HG03108 (cell line): ENCODE measurements at regions not wholly inside any gene's neighbourhood (a gene's known extent, or its start where the extent isn't known, plus 50 kb on each side); places are given as distances from the start of the nearest gene placed in this dataset.

ENCODE experiments used
- ATAC-seq: cut with Tn5 transposase; IDR thresholded peaks from one replicate; pipeline ENCODE4 v1.9.1; 2021; ENCODE audit warnings: moderate library complexity; ENCODE audit not compliant: unreplicated experiment

GRCh38 chr2:198825534-198825933, 632.2 kb downstream of the SATB2 start:
- no peak for ATAC-seq

DNA sequence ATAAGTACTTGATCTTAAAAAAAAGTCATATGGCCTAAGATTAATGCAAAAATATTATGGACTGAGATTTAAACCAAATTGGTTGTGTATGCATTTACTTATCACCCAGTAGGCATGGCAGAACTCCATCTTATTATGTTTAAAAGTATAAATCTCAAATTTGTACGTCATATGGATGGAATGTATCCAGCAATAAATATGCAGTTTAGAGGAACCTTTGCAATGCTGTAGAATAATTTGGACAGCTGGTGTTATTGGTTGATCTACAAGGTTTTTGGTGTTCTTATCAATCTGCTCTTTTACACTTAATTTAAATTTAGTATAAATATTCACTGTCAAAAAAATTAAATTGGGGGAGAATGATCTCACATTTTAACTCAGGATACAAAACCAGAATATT, 640.2 kb downstream of the SATB2 start:
- ATAC-seq = no peak

DNA sequence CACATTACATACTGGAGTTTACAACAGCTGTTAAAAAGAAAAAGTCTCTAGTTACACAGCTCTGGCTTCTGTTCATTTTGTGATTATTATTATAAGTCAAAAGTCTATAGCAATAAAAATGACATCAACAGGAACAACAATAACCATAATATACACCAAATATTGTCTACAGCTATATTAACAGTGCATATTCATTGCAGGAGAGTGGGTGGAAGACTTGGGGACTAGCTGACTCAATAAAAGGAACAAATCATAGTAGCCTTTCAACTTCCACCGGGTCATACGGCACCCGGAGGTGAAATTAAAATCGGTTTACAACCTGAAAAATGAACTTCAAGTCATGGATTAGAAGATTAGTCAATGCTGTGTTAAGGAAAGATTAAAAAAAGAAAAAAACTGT, 642.1 kb downstream of the SATB2 start:
- ATAC-seq = no peak

DNA sequence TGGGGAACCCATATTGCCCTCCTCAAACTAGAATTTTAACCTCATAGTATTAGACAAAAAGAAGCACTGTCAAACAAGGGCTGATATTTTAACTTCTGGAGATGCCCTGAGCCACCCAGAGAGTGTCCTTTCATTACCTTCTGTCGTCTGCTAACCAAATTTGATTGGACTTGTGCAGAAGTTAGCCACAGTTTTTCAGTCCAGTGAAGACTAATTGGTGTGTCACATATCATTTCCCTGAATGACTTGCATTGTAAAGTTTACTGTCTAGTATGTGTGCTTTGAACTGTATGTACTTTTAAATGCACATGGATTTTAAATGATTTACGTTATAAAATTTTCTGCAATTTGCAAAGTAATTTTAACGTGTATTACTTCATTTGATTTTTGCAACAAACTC, 646.5 kb downstream of the SATB2 start:
- ATAC-seq = no peak

DNA sequence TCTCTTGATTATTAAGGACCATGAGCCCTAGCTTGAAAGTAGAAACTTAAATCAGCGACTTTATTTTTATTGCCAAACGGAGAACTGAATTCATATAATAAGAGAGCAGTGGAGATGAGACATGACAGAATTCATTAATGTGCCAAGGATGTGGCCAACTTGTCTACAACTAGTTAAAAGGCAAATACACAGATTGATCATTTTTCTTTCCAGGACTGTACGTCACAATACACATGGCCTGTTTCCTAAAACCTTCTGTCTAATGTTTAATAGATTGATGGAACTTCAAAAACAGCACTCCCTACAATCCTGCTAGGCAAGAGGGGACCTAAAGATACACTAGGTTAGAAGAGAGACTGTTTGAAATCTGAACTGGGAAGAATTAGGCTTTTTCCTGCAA, 647.8 kb downstream of the SATB2 start:
- no peak for ATAC-seq

DNA sequence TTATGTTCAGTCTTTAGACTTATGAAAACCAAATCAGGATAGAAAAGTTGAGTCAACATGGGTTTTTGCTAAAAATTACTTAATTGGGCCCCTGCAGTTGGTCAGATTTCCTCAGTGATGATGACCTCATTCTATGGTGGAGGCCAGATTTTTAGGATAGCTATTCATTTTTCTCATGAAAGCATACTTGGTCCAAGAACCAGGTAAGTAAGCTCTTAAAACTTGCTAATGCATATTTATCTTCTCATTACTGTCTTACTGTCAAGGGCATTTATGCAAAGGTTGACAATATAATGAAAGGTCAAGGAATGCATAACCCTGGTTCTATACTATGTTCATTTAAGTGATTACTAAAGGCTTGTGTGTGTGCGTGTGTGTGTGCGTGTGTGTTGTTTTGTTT, 650.6 kb downstream of the SATB2 start:
- ATAC-seq = no peak

GRCh38 chr2:198795419-198795818, 662.3 kb downstream of the SATB2 start:
- no peak for ATAC-seq

DNA sequence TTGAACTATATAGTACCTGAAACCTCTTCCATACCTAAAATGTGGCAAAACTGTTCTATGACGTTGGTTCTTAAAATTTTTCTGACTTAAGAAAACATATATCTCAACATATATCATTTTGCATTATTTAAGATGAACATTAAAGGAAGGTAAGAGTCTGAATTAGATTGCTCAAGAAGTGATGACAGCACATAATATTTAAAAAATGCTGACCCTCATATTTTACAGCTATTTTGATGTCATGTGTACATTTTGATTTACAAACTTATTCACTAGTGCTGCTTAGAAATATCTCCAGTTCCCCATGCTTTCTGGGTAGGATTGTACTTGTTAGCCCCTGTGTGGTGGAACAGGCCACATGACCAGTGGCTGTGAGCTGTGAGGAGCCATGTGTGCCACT, 666.1 kb downstream of the SATB2 start:
- ATAC-seq = no peak

DNA sequence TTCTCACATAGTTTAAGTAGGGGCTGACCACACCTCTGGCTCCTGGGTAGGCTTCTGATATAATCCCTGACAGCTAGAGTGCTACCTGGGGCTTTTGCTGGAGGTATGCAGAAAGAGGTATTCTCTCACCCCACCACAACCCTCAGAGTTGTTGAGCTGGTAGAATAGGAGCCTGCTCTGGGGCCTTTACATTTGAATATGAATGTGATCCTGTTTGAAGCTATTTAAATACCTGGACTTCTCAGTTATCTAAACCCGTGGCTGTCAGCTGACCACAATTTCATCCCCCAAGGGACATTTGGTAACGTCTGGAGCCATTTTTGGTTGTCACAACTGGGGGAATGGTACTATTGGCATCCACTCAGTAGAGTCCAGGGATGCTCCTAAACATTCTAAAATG, 669.1 kb downstream of the SATB2 start:
- no peak for ATAC-seq

- no peak for ATAC-seq
These were observed 675.0 kb downstream of the SATB2 start for GRCh38 chr2:198782734-198783133.

DNA sequence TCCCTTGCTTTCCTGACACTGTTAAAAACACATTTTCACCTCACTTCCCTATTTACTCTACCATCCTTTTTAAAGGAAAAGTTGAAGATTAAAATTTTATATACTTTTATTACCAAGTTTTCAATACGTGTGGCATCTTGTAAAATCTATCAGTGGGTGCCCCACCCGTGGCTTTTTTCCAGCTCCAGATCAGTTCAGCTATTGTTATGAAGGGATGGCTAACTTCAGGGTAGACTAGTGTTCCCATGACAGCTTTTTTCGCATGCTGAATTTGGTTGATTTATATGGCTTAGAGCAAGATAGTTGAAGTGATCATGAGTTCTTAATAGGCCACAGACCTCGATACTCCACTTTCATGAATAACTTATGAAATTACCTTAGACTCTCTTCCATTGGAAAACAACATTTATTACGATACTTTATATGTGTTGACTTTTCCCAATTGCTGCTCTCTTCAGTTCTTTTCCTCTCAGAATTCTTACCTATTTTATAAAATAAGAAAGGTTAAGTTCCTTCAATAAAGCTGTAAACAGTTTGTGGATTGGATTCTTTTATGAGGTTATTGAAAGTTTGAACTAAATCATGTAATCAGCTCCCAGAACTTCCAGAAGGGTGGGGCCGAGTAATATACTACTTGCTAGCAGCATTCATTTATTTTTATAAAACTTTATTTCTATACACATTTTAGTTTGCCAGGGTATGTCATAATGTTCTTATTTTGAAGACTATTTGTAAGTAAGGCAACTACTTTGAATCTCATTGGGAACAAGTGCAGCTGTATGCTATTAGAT, 680.9 kb downstream of the SATB2 start:
- ATAC-seq = no peak

DNA sequence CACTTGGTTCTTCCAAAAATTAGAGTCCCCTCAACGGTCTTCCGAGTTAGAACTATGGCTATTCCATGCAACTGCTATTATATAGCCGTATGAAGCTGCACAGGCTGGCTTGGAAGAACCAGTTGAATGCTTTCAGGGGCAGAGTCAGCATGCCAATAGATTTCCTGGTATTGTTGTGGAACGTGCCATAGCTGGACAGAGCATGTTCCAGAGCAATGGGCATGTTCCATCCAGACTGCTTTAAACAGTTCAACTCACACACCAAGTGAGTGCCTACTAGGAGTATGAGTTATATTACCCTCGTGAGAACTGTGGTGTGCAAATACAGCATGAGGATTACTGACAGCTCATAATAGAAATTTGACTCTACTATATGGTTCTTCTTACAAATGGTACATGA, 682.0 kb downstream of the SATB2 start:
- ATAC-seq = no peak

- no peak for ATAC-seq
These were observed 683.2 kb downstream of the SATB2 start for GRCh38 chr2:198774576-198774975.

DNA sequence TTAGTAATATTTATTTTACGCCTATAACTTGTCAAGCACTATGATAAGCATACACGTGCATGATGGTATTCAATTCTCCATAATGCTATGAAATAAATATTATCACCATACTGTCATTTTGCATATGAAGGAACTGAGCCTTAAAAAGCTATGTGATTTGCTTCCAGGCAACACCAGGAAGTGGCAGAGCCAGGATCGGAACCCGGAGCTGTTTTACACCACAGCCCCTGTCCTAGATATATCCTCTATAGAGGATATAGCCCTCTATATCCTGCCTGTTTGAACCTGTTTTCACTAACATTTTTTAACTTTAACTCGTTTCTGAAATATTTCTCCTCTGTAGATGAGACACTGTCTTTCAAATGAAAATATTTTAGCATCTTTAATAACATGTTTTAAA, 690.0 kb downstream of the SATB2 start:
- no peak for ATAC-seq

- no peak for ATAC-seq
These were observed 693.9 kb downstream of the SATB2 start for GRCh38 chr2:198763793-198764192.

DNA sequence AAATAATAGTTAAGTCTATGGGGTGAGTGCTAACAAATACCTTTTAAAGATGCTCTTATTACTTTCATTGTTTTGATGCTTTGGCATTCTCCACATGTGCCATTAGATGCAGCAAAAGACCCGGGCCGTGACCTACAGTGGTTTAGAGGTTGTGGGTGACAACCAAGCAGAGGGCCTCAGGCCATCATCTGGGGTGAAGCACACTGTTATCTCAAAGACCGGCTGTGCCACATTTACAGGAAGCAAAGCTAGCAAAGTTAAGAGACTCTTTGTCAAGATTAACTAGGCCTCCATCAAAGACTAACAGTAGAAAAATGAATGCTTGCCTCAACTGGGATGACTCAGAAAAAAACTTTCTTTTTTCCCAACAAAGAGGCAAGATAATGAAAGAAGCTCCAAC, 695.3 kb downstream of the SATB2 start:
- ATAC-seq = no peak

- ATAC-seq = no peak
These were observed 700.7 kb downstream of the SATB2 start for GRCh38 chr2:198757069-198757468.

DNA sequence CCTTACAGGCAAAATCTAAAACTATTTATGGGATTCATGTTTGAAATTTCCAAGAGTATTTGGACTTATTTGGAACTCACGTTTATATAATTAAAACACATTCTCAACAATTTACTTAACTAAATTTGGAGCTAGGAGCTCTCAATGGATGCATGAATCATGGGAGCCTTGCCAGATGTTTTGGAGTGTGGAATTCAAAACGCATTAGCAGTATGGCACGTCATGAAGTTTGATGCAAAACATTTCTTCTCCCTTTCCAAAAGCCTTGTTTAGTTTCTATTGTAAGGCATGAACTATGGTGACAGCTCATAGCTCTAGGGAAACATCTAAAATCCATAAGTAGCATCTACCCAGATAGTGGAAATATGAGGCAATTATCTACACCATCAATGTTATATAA, 701.6 kb downstream of the SATB2 start:
- no peak for ATAC-seq

- ATAC-seq = no peak
These were observed 704.6 kb downstream of the SATB2 start for GRCh38 chr2:198753101-198753500.

DNA sequence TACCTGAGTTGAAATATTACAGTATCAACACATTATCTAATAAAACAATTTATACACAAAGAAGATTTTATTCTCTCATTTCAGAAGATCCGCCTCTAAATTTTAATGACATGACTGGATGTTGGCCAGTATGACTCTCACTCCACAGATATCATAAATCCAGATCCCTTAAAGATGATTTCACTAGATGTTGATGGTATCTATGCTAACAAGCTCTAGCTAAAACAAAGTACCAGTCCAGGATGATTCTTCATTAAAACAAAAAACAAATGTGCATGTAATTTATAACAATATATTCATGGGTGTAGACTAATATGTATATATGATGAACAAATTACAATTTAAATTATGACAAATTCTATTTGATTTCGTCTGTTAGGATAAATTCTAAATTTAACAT, 708.4 kb downstream of the SATB2 start:
- no peak for ATAC-seq

DNA sequence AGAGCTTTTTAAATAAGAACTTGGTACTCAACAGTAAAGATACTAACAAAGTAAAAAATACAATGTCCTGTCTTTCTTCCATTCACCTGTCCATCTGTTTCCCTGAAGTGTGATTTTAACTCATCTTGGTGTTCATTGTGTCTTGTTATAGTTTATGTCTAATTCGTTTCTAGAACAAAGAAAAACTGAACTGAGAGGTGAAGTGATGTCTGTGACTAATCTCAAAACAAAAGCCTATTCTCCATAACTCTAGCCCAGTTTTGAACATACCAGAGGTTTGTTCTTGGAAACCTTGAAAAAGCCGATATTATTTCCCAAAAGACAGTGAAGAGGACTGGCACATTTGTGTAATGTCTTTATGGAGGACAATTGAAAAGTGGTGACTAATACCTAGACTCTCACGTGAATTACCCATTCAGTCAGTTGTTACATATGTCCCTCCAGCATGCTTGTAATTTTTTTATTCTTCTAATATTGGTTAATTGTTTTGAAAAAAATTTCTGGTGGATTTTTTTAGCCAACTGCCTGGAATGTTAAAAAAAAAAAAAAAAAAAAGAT, 725.8 kb downstream of the SATB2 start:
- ATAC-seq = no peak

- ATAC-seq = no peak
These were observed 737.5 kb downstream of the SATB2 start for GRCh38 chr2:198720266-198720665.

- ATAC-seq = no peak
These were observed 740.3 kb downstream of the SATB2 start for GRCh38 chr2:198717451-198717850.
